ENCODE measurements at regions not wholly inside any gene's neighbourhood (a gene's known extent, or its start where the extent isn't known, plus 50 kb on each side); places are given as distances from the start of the nearest gene placed in this dataset.
"Not testable (repeated sequence)": the region's sequence is repeated elsewhere in the genome, so short reads cannot be mapped to it uniquely, and the experiment has no call there.

- peak; percentile 95 for DNase-seq
Measured at GRCh38 chr6:68575765-68576439, 59.2 kb upstream of the ADGRB3 start.

DNA sequence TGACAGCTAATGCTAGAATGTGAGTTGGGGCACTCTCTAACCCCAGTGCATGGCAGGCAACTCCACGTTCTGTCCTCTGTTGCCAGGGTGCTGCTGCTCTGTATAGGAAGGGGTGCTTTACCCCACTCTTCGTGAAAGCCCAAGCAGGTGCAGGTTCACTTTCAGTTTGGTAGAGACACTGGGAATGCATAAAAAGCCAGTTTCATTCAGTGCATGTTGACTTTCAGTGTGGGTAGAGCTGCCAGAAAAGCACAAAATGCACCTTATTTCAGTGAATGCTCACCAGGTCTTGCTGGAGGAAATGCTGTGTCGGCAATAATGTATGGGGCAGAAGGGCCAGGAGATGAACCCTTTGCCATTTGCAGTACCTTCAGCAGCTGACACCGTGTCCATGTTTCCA is 62.1 kb upstream of the ADGRB3 start:
- no peak for DNase-seq

DNA sequence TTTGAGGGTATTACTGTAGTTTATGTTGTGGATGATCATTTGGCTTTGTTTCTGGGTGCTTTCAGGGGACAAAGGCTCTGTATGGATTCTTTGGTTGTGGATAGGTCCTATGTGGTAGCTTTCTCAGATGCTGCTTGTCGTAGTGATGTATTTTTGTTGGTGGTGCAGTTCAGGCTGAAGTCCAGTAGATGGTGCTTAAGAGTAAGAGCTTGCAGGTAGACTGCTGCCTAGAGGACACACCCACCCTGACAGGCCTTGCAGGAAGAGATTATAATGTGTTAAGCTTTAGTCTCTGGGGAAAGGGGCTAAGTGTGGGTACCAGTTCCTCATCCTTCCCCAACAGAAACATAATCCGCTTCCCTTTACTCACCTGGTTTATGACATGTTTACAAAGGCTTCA is 62.6 kb upstream of the ADGRB3 start:
- peak; percentile 88 for DNase-seq

- DNase-seq = peak; percentile 77
Measured at GRCh38 chr6:68559716-68560115, 75.4 kb upstream of the ADGRB3 start.

- peak; percentile 79 for DNase-seq
Measured at GRCh38 chr6:68559070-68559469, 76.0 kb upstream of the ADGRB3 start.

DNA sequence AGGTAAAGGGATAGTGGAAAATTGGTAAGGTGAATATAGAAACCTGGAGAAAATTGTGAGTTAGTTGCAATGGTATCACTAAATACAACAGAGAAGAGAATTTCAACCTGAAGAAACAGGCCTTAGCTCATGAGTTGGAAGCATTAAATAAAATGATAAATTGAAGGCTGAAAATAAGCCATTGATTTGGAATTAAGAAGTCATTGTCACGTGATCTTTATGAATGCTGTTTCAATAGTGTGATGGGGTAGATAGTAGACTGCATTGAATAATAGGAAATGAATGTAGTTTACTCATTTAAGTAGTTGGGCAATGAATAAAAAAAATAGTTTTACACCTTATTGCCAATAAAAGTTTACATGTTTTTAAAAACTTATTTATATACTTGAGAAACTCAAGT is 88.5 kb upstream of the ADGRB3 start:
- DNase-seq = no peak

DNA sequence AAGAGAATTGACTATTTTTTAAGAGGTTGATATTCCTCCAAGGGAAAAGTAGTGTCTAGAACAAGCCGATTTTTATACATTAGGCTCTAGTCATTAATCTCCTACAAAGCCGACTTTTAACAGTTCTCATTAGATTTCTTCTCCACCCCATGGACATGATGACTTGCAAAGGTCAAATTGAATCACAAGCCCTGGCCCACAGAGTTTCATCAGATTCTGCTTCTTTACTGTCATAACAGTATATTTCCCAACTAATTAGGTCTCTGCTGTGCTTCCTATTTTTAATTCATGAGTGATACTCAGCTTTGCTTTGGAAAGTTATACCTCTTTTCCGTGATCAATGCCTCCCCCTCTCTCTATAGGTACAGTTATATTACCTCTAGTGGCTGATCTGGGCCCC is 90.6 kb upstream of the ADGRB3 start:
- DNase-seq = no peak

DNA sequence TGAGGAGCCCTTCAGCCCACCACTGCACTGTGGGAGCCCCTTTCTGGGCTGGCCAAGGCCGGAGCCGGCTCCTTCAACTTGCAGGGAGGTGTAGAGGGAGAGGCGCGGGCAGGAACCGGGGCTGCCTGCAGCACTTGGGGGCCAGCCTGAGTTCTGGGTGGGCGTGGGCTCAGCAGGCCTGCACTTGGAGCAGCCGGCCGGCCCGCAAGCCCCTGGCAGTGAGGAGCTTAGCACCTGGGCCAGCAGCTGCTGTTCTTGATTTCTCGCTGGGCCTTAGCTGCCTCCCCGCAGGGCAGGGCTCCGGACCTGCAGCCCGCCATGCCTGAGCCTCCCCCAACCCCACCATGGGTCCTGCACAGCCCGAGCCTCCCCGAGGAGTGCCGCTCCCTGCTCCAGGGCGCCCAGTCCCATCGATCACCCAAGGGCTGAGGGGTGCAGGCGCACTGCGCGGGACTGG is 101.7 kb upstream of the ADGRB3 start:
- DNase-seq = no peak

DNA sequence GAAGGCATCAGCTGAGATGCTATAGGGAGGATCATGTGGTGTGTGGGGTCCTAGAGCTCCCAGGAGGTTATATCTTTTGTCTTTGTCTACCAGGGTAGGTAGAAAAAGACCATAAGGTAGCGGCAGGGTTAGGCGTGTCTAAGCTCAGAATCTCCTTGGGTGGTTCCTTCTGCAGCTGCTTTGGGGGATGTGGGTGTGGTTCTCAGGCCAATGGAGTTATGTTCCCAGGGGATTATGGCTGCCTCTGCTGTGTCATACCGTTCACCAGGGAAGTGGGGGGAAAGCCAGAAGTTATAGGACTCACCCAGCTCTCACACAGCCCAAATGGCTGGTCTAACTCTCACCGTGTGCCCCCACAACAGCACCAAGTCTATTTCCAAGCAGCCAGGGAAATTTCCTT is 107.4 kb upstream of the ADGRB3 start:
- DNase-seq = no peak

GRCh38 chr6:68506911-68507310 is 128.2 kb upstream of the ADGRB3 start:
- no peak for DNase-seq

DNA sequence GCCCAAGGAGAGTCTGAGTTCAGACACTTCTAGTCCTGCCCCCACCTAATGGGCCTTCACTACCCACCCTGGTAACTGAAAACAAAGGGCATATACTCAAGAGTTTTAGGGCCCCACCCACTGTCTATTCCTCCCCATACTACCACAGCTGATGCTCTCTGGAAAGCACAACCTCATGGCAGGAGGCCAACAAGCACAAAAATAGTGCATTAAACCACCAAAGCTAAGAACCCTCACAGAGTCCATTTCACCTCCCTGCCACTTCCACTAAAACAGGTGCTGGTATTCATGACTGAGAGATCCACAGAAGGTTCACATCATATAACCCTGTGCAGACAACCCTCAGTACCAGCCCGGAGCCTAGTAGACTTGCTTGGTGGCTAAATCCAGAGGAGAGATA is 132.1 kb upstream of the ADGRB3 start:
- no peak for DNase-seq

DNA sequence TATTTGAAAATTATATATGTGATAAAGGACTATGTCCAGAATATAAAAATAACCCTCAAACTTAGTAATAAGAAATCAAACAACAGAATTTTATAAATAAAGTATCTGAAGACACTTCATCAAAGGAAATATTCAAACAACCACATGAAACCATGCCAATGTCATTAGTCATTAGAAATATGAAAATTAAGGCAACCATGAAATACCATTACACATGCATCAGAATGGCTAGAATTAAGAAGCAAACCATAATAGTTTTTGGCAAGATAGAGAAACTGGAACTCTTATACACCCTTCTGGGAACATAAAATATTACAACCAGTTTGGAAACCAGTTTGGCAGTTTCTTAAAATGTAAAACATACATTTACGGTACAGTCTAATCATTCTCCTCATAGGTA is 137.2 kb upstream of the ADGRB3 start:
- no peak for DNase-seq

GRCh38 chr6:68494880-68495279 is 140.2 kb upstream of the ADGRB3 start:
- not testable (repeated sequence) for DNase-seq

- DNase-seq = no peak
Measured at GRCh38 chr6:68476611-68477010, 158.5 kb upstream of the ADGRB3 start.

- DNase-seq = no peak
Measured at GRCh38 chr6:68473433-68474210, 161.5 kb upstream of the ADGRB3 start.

DNA sequence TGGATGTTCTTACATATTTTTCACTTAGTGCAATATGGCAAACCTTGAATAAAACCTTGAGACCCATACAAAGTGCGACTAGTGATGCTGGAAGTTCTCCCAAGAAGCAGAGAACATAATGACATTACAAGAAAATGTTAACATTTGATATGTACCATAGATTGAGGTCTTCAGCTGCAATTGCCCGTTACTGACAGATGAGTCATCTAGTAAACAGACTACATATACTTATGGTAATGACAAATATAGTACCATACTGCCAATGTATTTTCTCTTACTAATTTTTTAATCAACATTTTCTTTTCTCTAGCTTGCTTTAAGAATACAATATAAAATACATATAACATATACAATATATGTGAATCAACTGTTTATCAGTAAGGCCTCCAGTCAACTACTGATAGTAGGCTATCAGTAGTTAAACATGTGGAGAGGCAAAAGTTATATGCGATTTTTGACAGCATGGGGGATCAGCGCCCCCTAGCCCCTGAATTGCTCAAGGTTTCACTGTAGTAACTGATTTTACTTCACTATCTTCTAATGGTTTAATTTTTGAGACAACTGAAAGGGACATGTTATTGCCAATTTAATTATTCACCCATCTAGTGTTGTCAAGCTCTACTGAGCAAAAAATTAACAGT is 166.7 kb upstream of the ADGRB3 start:
- peak; percentile 80 for DNase-seq

- DNase-seq = no peak
Measured at GRCh38 chr6:68458447-68458846, 176.6 kb upstream of the ADGRB3 start.

GRCh38 chr6:68447112-68447511 is 188.0 kb upstream of the ADGRB3 start:
- no peak for DNase-seq

- no peak for DNase-seq
Measured at GRCh38 chr6:68445926-68446325, 189.2 kb upstream of the ADGRB3 start.

DNA sequence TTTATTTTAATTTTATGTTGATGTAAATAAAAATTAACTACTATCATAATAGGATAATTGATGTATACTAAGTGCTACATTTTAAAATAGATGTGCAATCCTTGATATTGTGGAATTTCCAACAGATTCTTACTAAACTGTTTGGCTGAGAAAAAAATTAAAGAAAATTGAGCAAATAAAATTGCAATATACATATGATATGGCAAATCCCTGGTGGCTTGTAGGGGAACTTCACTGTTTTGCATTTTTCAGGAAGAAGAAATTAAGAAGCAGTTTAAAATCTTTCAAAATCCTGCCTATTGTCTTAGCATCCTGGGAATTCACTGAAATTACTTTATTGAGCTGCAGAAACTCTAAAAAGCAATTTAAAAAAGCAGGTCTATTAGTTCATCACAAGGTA is 191.4 kb upstream of the ADGRB3 start:
- peak; percentile 19 for DNase-seq

DNA sequence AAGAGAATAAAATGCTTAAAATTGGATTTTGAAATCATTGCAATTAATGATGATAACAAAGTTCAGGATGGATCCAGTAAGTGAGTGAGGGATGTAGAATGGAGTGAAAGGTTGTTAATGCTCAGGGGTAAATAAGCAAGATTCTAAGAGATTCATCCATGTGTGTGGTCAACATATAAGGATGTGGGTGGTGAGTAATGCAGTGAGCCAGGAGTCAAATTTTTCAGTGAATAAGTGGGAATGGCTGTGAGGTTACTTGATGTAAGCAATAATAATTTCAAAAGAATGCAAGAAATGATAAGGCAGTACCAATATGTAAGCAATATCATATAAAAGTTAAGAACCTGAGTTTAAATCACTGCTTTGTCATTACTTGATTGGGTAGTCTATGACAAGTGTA is 207.5 kb upstream of the ADGRB3 start:
- no peak for DNase-seq

DNA sequence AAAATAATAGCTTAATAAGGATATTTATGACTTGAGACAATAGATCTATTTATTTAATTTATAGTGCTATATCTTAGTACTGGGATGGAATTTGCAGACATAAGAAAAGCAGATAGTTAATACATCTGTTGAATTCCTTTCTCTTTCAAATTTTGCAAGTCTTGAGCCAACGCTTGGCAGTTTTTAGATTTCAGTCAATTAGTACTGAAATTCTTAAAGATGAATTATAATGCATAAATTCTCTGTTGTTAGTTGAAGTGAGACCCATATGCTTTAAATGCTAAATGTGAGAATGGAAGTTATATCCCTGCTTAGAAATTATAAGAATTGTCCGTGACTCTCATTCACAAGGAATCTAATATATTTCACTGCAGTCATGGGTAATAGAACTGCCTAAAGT is 225.1 kb upstream of the ADGRB3 start:
- no peak for DNase-seq

DNA sequence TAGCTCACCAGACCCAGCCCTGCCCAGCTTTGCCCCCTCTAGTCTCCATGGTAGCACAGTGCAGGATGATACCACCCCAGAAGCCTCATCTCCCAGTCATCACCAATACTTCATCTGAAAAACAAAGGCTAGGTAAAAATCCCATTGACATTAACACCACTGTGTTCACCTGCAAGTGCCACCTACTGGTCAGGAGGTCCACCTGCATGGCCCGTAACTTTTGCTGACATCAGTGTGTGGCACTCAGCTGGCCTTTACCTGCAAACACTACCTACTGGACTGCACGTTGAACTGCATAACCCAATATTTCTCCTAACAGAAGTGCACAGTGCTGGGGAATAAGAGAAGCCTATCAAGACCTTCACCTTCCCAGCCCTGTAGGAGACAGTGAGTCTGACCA is 234.7 kb upstream of the ADGRB3 start:
- peak; percentile 53 for DNase-seq

GRCh38 chr6:68391953-68392352 is 243.1 kb upstream of the ADGRB3 start:
- no peak for DNase-seq

Data from DMS53 (cell line).